ENCODE measurements at regions not wholly inside any gene's neighbourhood (a gene's known extent, or its start where the extent isn't known, plus 50 kb on each side); places are given as distances from the start of the nearest gene placed in this dataset.

DNA sequence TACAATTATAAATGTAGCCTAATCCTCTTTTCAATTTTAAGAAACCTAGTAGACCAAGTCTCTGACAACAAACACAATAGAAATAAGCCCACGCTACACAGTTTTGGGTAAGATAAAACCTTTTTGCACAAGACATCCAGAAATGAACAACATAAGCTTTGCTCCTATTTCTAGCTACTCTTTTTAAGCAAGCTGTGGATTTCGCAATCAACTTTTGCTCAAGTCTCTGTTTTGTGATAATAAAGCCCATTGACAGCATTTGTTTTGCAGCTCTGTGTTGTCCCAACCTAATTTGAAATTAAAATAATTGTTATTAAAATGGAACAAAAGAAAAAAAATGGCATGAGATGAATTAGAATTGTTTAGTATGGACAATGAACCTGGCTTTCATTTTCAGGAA is 287.9 kb upstream of the PUDP start:
- no peaks in the 10 kb centered on the region; the same call in 1 of the 2 replicates for H3K27me3 ChIP-seq (ENCODE audit: control insufficient read depth, insufficient read depth, low read length)
- no peak overlapping the region for H3K4me3 ChIP-seq (ENCODE audit: insufficient read depth, low read depth, low read length)
- no peak for DNase-seq
- no peaks in the 10 kb centered on the region for H3K36me3 ChIP-seq (replicated peaks; ENCODE audit: control insufficient read depth, insufficient read depth, low read length)

DNA sequence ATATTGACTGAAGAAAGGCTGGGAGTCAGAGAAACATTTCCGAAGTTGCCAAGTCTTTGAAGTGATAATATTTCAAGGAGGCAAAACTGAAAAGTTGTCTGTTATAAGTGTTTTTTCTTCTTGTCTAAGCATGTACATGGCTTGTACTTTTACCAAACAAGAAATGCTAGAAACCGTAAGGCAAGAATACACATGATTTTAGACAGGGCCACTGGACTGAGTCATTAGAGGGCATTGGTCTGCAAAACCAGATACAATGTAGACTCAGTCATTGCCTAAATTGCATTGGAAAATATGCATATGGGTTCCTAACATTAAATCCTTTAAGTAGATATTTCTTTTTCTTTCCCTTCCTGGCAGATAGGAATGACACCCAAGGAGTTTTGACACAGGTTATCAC is 284.9 kb upstream of the PUDP start:
- no peak for DNase-seq
- Histone ChIP-seq H3K36me3 (replicated peaks; ENCODE audit: control insufficient read depth, insufficient read depth, low read length) (no peaks in the 10 kb centered on the region), H3K4me3 (ENCODE audit: insufficient read depth, low read depth, low read length) (no peak overlapping the region), H3K27me3 (ENCODE audit: control insufficient read depth, insufficient read depth, low read length) (no peaks in the 10 kb centered on the region; the same call in 1 of the 2 replicates)

GRCh38 chrX:7420717-7421116 is 272.8 kb upstream of the PUDP start:
- Histone ChIP-seq H3K4me3 (ENCODE audit: insufficient read depth, low read depth, low read length) (no peak overlapping the region), H3K27me3 (ENCODE audit: control insufficient read depth, insufficient read depth, low read length) (no peaks in the 10 kb centered on the region), H3K36me3 (replicated peaks; ENCODE audit: control insufficient read depth, insufficient read depth, low read length) (no peaks in the 10 kb centered on the region)
- DNase-seq = no peak

- Histone ChIP-seq H3K27me3 (ENCODE audit: control insufficient read depth, insufficient read depth, low read length) (no peaks in the 10 kb centered on the region), H3K36me3 (replicated peaks; ENCODE audit: control insufficient read depth, insufficient read depth, low read length) (no peaks in the 10 kb centered on the region), H3K4me3 (ENCODE audit: insufficient read depth, low read depth, low read length) (no peak overlapping the region)
- no peak for DNase-seq
Observed at GRCh38 chrX:7414753-7415152, 266.8 kb upstream of the PUDP start.

GRCh38 chrX:7412840-7413239 is 264.9 kb upstream of the PUDP start:
- Histone ChIP-seq H3K36me3 (replicated peaks; ENCODE audit: control insufficient read depth, insufficient read depth, low read length) (no peaks in the 10 kb centered on the region), H3K4me3 (ENCODE audit: insufficient read depth, low read depth, low read length) (no peak overlapping the region), H3K27me3 (ENCODE audit: control insufficient read depth, insufficient read depth, low read length) (no peaks in the 10 kb centered on the region)
- no peak for DNase-seq

DNA sequence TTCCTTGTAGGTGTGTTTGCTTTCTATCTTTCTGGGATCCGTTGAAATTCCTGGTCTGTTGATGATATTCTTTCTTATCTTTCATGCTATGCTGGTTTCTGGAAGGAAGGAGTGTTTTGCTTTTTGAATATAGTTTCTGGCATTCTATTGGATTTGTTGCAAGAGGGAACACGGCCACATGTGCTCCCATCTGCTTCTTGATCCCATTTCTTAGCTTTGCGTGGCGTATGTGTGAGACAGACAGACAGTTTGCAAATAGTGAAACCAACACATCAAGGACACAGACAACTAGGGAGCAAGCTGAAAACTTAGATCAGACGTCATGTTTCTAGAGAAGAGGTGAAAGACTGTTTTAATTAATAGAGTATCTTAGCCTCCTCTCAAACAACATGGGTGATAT is 261.9 kb upstream of the PUDP start:
- Histone ChIP-seq H3K4me3 (ENCODE audit: insufficient read depth, low read depth, low read length) (no peak overlapping the region), H3K27me3 (ENCODE audit: control insufficient read depth, insufficient read depth, low read length) (no peaks in the 10 kb centered on the region), H3K36me3 (replicated peaks; ENCODE audit: control insufficient read depth, insufficient read depth, low read length) (no peaks in the 10 kb centered on the region)
- DNase-seq = no peak

GRCh38 chrX:7399373-7399772 is 251.4 kb upstream of the PUDP start:
- Histone ChIP-seq H3K4me3 (ENCODE audit: insufficient read depth, low read depth, low read length) (no peak overlapping the region), H3K27me3 (ENCODE audit: control insufficient read depth, insufficient read depth, low read length) (no peaks in the 10 kb centered on the region), H3K36me3 (replicated peaks; ENCODE audit: control insufficient read depth, insufficient read depth, low read length) (no peaks in the 10 kb centered on the region)
- no peak for DNase-seq

DNA sequence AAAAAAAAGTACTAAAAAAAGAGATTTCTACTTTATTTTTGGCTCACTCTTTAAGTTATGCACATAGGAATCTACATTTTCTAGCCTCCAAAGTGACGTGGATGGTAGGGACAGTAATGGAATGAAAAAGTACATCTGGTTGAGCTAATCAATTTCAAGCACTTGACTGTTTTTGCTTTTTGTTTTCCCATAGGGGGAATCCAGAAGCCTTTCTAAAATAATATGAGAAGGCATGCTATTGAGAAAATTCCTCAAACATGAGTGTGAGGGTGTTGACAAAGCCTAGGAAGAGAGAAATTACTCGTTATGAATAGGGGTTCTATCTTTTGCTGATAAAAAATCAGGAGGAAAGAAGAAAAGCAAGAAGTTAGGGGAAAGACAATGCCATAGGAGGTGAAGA is 242.5 kb upstream of the PUDP start:
- H3K36me3 ChIP-seq (replicated peaks; ENCODE audit: control insufficient read depth, insufficient read depth, low read length) = no peaks in the 10 kb centered on the region
- H3K4me3 ChIP-seq (ENCODE audit: insufficient read depth, low read depth, low read length) = no peak overlapping the region
- H3K27me3 ChIP-seq (ENCODE audit: control insufficient read depth, insufficient read depth, low read length) = no peaks in the 10 kb centered on the region
- no peak for DNase-seq

- Histone ChIP-seq H3K4me3 (ENCODE audit: insufficient read depth, low read depth, low read length) (no peak overlapping the region), H3K27me3 (ENCODE audit: control insufficient read depth, insufficient read depth, low read length) (no peaks in the 10 kb centered on the region), H3K36me3 (replicated peaks; ENCODE audit: control insufficient read depth, insufficient read depth, low read length) (no peaks in the 10 kb centered on the region)
- no peak for DNase-seq
Observed at GRCh38 chrX:7389576-7389975, 241.6 kb upstream of the PUDP start.

DNA sequence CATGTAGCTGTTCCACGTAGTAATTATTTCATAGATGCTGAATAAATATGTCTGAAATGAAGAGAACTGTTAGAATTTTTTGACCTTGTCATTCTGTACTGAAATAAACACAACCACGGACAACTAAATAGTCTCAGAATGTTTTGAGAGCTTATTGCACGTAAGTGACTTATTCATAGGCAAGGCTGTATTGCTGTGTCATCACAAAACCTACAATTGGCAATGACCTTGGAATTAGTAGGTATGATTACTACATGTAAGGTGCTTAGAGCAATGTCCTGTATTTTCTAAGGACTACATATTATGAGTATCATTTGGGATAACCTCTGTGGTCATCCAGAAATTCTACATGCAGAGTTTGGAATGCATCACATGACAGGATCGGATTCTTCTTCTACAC is 237.2 kb upstream of the PUDP start:
- no peak for DNase-seq
- no peaks in the 10 kb centered on the region for H3K27me3 ChIP-seq (ENCODE audit: control insufficient read depth, insufficient read depth, low read length)
- H3K4me3 ChIP-seq (ENCODE audit: insufficient read depth, low read depth, low read length) = no peak overlapping the region
- no peaks in the 10 kb centered on the region for H3K36me3 ChIP-seq (replicated peaks; ENCODE audit: control insufficient read depth, insufficient read depth, low read length)

GRCh38 chrX:7378406-7378805 is 230.5 kb upstream of the PUDP start:
- no peaks in the 10 kb centered on the region for H3K36me3 ChIP-seq (replicated peaks; ENCODE audit: control insufficient read depth, insufficient read depth, low read length)
- no peaks in the 10 kb centered on the region for H3K27me3 ChIP-seq (ENCODE audit: control insufficient read depth, insufficient read depth, low read length)
- no peak overlapping the region for H3K4me3 ChIP-seq (ENCODE audit: insufficient read depth, low read depth, low read length)
- DNase-seq = no peak

GRCh38 chrX:7372825-7373525 is 225.0 kb upstream of the PUDP start:
- Histone ChIP-seq H3K4me3 (ENCODE audit: insufficient read depth, low read depth, low read length) (no peak overlapping the region), H3K36me3 (replicated peaks; ENCODE audit: control insufficient read depth, insufficient read depth, low read length) (no peaks in the 10 kb centered on the region), H3K27me3 (ENCODE audit: control insufficient read depth, insufficient read depth, low read length) (no peaks in the 10 kb centered on the region)
- no peak for DNase-seq

GRCh38 chrX:7362111-7362510 is 214.2 kb upstream of the PUDP start:
- no peaks in the 10 kb centered on the region for H3K27me3 ChIP-seq (ENCODE audit: control insufficient read depth, insufficient read depth, low read length)
- no peak overlapping the region for H3K4me3 ChIP-seq (ENCODE audit: insufficient read depth, low read depth, low read length)
- DNase-seq = no peak
- no peaks in the 10 kb centered on the region for H3K36me3 ChIP-seq (replicated peaks; ENCODE audit: control insufficient read depth, insufficient read depth, low read length)

- DNase-seq = no peak
- no peaks in the 10 kb centered on the region for H3K36me3 ChIP-seq (replicated peaks; ENCODE audit: control insufficient read depth, insufficient read depth, low read length)
- H3K27me3 ChIP-seq (ENCODE audit: control insufficient read depth, insufficient read depth, low read length) = no peaks in the 10 kb centered on the region
- H3K4me3 ChIP-seq (ENCODE audit: insufficient read depth, low read depth, low read length) = no peak overlapping the region
Observed at GRCh38 chrX:7351926-7352325, 204.0 kb upstream of the PUDP start.

GRCh38 chrX:7347465-7347864 is 199.5 kb upstream of the PUDP start:
- H3K27me3 ChIP-seq (ENCODE audit: control insufficient read depth, insufficient read depth, low read length) = no peaks in the 10 kb centered on the region
- no peaks in the 10 kb centered on the region for H3K36me3 ChIP-seq (replicated peaks; ENCODE audit: control insufficient read depth, insufficient read depth, low read length)
- H3K4me3 ChIP-seq (ENCODE audit: insufficient read depth, low read depth, low read length) = no peak overlapping the region
- no peak for DNase-seq

- no peak overlapping the region for H3K4me3 ChIP-seq (ENCODE audit: insufficient read depth, low read depth, low read length)
- no peaks in the 10 kb centered on the region for H3K27me3 ChIP-seq (ENCODE audit: control insufficient read depth, insufficient read depth, low read length)
- DNase-seq = no peak
- no peaks in the 10 kb centered on the region for H3K36me3 ChIP-seq (replicated peaks; ENCODE audit: control insufficient read depth, insufficient read depth, low read length)
Observed at GRCh38 chrX:7346021-7346420, 198.1 kb upstream of the PUDP start.
